HCT116 (cell line): ENCODE measurements at regions not wholly inside any gene's neighbourhood (a gene's known extent, or its start where the extent isn't known, plus 50 kb on each side); places are given as distances from the start of the nearest gene placed in this dataset.

ENCODE experiments used
- ATAC-seq: fragments of 200-7000 bp; cut with Tn5 transposase; 2 replicates; pipeline ENCODE4 v1.9.1; 2020; ENCODE audit warnings: mild to moderate bottlenecking, moderate library complexity
- BruUV-seq: library from RNA; stranded (reverse); fragments of 400-500 nt; replicated peaks from 2 replicates; lab custom pipeline; 2021; lab: Mats Ljungman, UMichigan
- CTCF ChIA-PET: fragments of 300-600 bp; sonication (Branson Sonifier 250); formaldehyde crosslinking; loops from one replicate; lab custom pipeline; 2021; ENCODE audit warnings: antibody characterized with exemption; lab: Charles Lee
- POLR2A ChIA-PET: fragments of 300-600, 350-600 bp; sonication (Branson Sonifier 250); formaldehyde crosslinking; loops from one replicate; lab custom pipeline; 2021; ENCODE audit warnings: antibody characterized with exemption; lab: Charles Lee
- RAD21 ChIA-PET, 2 experiments: fragments of 300-600 bp; sonication (Branson Sonifier 250); formaldehyde crosslinking; loops; one replicate each; lab custom pipeline; 2023; ENCODE audit warnings: low total read pairs in 2 of 2; ENCODE audit not compliant: uncharacterized antibody in 2 of 2, unreplicated experiment in 2 of 2, low non-redundant PET in 1 of 2; lab: Charles Lee
- DNase-seq: peaks from one replicate; pipeline ENCODE4 v3.0.0-alpha.2; 2010; ENCODE audit warnings: low read depth, low spot score
- H2AFZ ChIP-seq: fragments of 200-600 bp; shearing (Covaris generic), sonication (generic); 2 replicates; pipeline ENCODE4 v1.6.1; 2017; ENCODE audit warnings: low read depth, mixed run types, mixed read lengths, antibody characterized with exemption, low read length; ENCODE audit not compliant: poor library complexity, severe bottlenecking
- H3K27ac ChIP-seq: 2 replicates; pipeline ENCODE4 v1.5.1; 2012; ENCODE audit warnings: low read depth, low read length
- H3K27me3 ChIP-seq: fragments of 200-600 bp; sonication (generic); 2 replicates; pipeline ENCODE4 v1.6.1; 2016; ENCODE audit warnings: mixed run types, low read length, mixed read lengths; ENCODE audit not compliant: insufficient read depth
- H3K36me3 ChIP-seq, 2 experiments: fragments of 200-500 bp in 1 of 2; fragments of 200-600 bp in 1 of 2; sonication (Bioruptor generic) in 1 of 2; sonication (generic) in 1 of 2; 2 replicates each; pipeline versions ENCODE4 v1.5.1 to v1.6.1; 2014 to 2016; ENCODE audit warnings: low read length in 2 of 2, inconsistent platforms in 1 of 2, mixed read lengths in 1 of 2, mixed run types in 1 of 2; ENCODE audit not compliant: insufficient read depth in 2 of 2, control insufficient read depth in 1 of 2
- H3K4me1 ChIP-seq, 2 experiments: fragments of 200-600 bp in 1 of 2; sonication (generic) in 1 of 2; 2 replicates each; pipeline versions ENCODE4 v1.5.1 to v1.6.1; 2012 to 2017; ENCODE audit warnings: low read length in 2 of 2, inconsistent platforms in 1 of 2, mild to moderate bottlenecking in 1 of 2, mixed read lengths in 1 of 2, mixed run types in 1 of 2, moderate library complexity in 1 of 2; ENCODE audit not compliant: insufficient read depth in 2 of 2, control insufficient read depth in 1 of 2
- H3K4me2 ChIP-seq: fragments of 200-600 bp; sonication (generic); 2 replicates; pipeline ENCODE4 v1.6.1; 2017; ENCODE audit warnings: mixed run types, low read length, mixed read lengths
- H3K4me3 ChIP-seq, 2 experiments: fragments of 200-600 bp in 1 of 2; sonication (generic) in 1 of 2; replicated peaks in 1 of 2; 2 replicates each; pipeline ENCODE4 v1.5.1; 2011 to 2016; ENCODE audit warnings: low read length in 2 of 2, control low read depth in 1 of 2, low read depth in 1 of 2, mild to moderate bottlenecking in 1 of 2, mixed read lengths in 1 of 2, mixed run types in 1 of 2
- H3K79me2 ChIP-seq: fragments of 200-600 bp; sonication (generic); 2 replicates; pipeline ENCODE4 v1.6.1; 2017; ENCODE audit warnings: mild to moderate bottlenecking, mixed run types, low read length, moderate library complexity, mixed read lengths; ENCODE audit not compliant: insufficient read depth
- H3K9ac ChIP-seq: fragments of 200-600 bp; sonication (generic); 2 replicates; pipeline ENCODE4 v1.6.1; 2016; ENCODE audit warnings: low read length, mixed read lengths
- H3K9me2 ChIP-seq: fragments of 200-600 bp; sonication (generic), shearing (Covaris generic); 2 replicates; pipeline ENCODE4 v1.6.1; 2017; ENCODE audit warnings: mixed run types, mild to moderate bottlenecking, moderate library complexity; ENCODE audit not compliant: insufficient read depth
- H3K9me3 ChIP-seq, 2 experiments: fragments of 200-500 bp in 1 of 2; fragments of 200-600 bp in 1 of 2; sonication (Bioruptor generic) in 1 of 2; sonication (generic) in 1 of 2; 2 replicates each; pipeline ENCODE4 v1.6.1; 2014 to 2017; ENCODE audit warnings: low read length in 2 of 2, mixed read lengths in 2 of 2, inconsistent platforms in 1 of 2, low read depth in 1 of 2, mild to moderate bottlenecking in 1 of 2, mixed run types in 1 of 2, moderate library complexity in 1 of 2; ENCODE audit not compliant: control insufficient read depth in 1 of 2, insufficient read depth in 1 of 2
- H4K20me1 ChIP-seq: fragments of 200-600 bp; sonication (generic), shearing (Covaris generic); 2 replicates; pipeline ENCODE4 v1.6.1; 2017; ENCODE audit warnings: mixed run types, mild to moderate bottlenecking, moderate library complexity; ENCODE audit not compliant: insufficient read depth
- CBX3 ChIP-seq: IDR thresholded peaks from 2 replicates; pipeline ENCODE4 v1.6.1; 2012; ENCODE audit warnings: low read depth
- CEBPB ChIP-seq: IDR thresholded peaks from 2 replicates; pipeline ENCODE4 v1.6.1; 2012; ENCODE audit warnings: low read depth
- EGR1 ChIP-seq: IDR thresholded peaks from 2 replicates; pipeline ENCODE4 v1.6.1; 2012; ENCODE audit warnings: low read depth
- ELF1 ChIP-seq: IDR thresholded peaks from 2 replicates; pipeline ENCODE4 v1.6.1; 2012; ENCODE audit warnings: low read depth, borderline replicate concordance
- FOSL1 ChIP-seq: IDR thresholded peaks from 2 replicates; pipeline ENCODE4 v1.6.1; 2012; ENCODE audit warnings: low read depth
- JUND ChIP-seq: IDR thresholded peaks from 2 replicates; pipeline ENCODE4 v1.6.1; 2012
- POLR2AphosphoS5 ChIP-seq: IDR thresholded peaks from 2 replicates; pipeline ENCODE4 v1.6.1; 2011; ENCODE audit warnings: mild to moderate bottlenecking, low read depth, low read length, moderate library complexity
- RAD21 ChIP-seq: IDR thresholded peaks from 2 replicates; pipeline ENCODE4 v1.6.1; 2012; ENCODE audit warnings: low read depth, mild to moderate bottlenecking
- SIN3A ChIP-seq: IDR thresholded peaks from 2 replicates; pipeline ENCODE4 v1.6.1; 2012; ENCODE audit warnings: low read depth
- SP1 ChIP-seq: IDR thresholded peaks from 2 replicates; pipeline ENCODE4 v1.6.1; 2012; ENCODE audit warnings: low read depth
- SRF ChIP-seq: IDR thresholded peaks from 2 replicates; pipeline ENCODE4 v1.6.1; 2012; ENCODE audit warnings: low read depth
- ZFX ChIP-seq: fragments of 450-650 bp; IDR thresholded peaks from 2 replicates; pipeline ENCODE4 v1.6.1; 2017
- ZNF274 ChIP-seq: fragments of 200-500 bp; sonication (Bioruptor generic); IDR thresholded peaks from 2 replicates; pipeline ENCODE4 v1.6.1; 2014; ENCODE audit warnings: mild to moderate bottlenecking, low read depth, low read length, inconsistent platforms
- intact Hi-C: fragments of 100-400 bp; cut with micrococcal nuclease; formaldehyde crosslinking; loops from 2 replicates; pipeline ENCODE4 v1.10.0; 2022
- TF ChIP-seq, protein P1 (sequence below): IDR thresholded peaks from 2 replicates; pipeline ENCODE4 v1.6.1; 2012
- TF ChIP-seq, protein P2 (sequence below): IDR thresholded peaks from 2 replicates; pipeline ENCODE4 v1.6.1; 2012; ENCODE audit warnings: low read depth
- TF ChIP-seq, protein P3 (sequence below), 3 experiments: fragments of 200-600 bp in 1 of 3; sonication (generic) in 1 of 3; IDR thresholded peaks in 2 of 3; conservative IDR thresholded peaks in 1 of 3; 2 replicates each; pipeline ENCODE4 v1.5.1; 2012 to 2017; ENCODE audit warnings: low read depth in 2 of 3, low read length in 2 of 3, antibody characterized with exemption in 1 of 3, borderline replicate concordance in 1 of 3, control low read depth in 1 of 3, mild to moderate bottlenecking in 1 of 3, mixed read lengths in 1 of 3, mixed run types in 1 of 3, moderate library complexity in 1 of 3; ENCODE audit not compliant: insufficient read depth in 1 of 3
- TF ChIP-seq, protein P4 (sequence below): IDR thresholded peaks from 2 replicates; pipeline ENCODE4 v1.6.1; 2011; ENCODE audit warnings: mild to moderate bottlenecking, low read length, moderate library complexity; ENCODE audit not compliant: insufficient replicate concordance; ENCODE audit errors: extremely low read depth

DNA sequence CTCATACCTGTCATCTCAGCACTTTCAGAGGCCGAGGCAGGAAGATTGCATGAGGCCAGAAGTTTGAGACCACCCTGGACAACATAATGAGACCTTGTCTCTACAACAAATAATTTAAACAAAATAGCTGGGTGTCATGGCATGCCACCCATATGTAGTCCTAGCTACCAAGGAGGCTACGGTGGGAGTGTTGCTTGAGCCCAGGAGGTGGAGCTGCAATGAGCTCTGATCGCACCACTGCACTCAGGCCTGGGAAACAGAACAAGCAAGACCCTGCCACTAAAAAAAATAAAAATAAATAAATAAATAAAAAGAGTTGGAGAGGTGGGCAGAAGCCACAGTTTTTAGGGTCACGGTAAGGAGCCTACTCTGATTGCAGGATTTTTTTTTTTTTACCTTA lies 136.0 kb downstream of the TANC2 start (continued):
- no peak for TF ChIP-seq FOSL1
- TF ChIP-seq SRF = no peak
- no peak for TF ChIP-seq ZNF274
- TF ChIP-seq JUND = no peak
- no peak for TF ChIP-seq SP1
- TF ChIP-seq POLR2AphosphoS5 = no peak
- TF ChIP-seq, protein P1, sequence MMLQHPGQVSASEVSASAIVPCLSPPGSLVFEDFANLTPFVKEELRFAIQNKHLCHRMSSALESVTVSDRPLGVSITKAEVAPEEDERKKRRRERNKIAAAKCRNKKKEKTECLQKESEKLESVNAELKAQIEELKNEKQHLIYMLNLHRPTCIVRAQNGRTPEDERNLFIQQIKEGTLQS = no peak
- no peak for TF ChIP-seq ELF1

DNA sequence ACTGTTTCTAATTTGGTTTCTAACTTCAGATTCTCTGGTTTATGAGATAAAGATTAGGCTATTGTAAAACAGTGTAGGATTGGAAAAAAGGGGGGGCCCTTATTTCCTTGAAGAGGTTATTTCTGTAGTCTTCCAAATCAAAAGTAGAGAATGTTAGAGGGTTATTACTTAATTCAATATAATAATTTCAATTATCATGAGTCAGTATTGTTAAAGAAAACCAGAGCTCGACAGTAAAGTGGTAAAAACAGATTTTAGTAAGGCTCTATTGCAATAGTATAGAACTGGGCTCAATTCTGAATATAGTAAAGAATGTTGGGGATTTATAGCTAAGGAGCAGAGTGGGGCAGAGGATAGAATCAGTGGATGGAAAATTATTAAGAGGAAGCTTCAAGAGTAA lies 140.0 kb downstream of the TANC2 start:
- CTCF ChIA-PET = interaction anchor here (0.6 to 2.0 kb wide), 3 partner anchors 11 to 26 kb away, joined by 4 to 6 read pairs (median 6); no protein-coding TSS in a partner anchor
- TF ChIP-seq CBX3 (no peak), SIN3A (no peak), ZFX (no peak), EGR1 (no peak), CEBPB (no peak), RAD21 (no peak; the same call in 1 of the 2 replicates)
- TF ChIP-seq, protein P2, sequence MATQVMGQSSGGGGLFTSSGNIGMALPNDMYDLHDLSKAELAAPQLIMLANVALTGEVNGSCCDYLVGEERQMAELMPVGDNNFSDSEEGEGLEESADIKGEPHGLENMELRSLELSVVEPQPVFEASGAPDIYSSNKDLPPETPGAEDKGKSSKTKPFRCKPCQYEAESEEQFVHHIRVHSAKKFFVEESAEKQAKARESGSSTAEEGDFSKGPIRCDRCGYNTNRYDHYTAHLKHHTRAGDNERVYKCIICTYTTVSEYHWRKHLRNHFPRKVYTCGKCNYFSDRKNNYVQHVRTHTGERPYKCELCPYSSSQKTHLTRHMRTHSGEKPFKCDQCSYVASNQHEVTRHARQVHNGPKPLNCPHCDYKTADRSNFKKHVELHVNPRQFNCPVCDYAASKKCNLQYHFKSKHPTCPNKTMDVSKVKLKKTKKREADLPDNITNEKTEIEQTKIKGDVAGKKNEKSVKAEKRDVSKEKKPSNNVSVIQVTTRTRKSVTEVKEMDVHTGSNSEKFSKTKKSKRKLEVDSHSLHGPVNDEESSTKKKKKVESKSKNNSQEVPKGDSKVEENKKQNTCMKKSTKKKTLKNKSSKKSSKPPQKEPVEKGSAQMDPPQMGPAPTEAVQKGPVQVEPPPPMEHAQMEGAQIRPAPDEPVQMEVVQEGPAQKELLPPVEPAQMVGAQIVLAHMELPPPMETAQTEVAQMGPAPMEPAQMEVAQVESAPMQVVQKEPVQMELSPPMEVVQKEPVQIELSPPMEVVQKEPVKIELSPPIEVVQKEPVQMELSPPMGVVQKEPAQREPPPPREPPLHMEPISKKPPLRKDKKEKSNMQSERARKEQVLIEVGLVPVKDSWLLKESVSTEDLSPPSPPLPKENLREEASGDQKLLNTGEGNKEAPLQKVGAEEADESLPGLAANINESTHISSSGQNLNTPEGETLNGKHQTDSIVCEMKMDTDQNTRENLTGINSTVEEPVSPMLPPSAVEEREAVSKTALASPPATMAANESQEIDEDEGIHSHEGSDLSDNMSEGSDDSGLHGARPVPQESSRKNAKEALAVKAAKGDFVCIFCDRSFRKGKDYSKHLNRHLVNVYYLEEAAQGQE = no peak
- TF ChIP-seq, protein P3, sequence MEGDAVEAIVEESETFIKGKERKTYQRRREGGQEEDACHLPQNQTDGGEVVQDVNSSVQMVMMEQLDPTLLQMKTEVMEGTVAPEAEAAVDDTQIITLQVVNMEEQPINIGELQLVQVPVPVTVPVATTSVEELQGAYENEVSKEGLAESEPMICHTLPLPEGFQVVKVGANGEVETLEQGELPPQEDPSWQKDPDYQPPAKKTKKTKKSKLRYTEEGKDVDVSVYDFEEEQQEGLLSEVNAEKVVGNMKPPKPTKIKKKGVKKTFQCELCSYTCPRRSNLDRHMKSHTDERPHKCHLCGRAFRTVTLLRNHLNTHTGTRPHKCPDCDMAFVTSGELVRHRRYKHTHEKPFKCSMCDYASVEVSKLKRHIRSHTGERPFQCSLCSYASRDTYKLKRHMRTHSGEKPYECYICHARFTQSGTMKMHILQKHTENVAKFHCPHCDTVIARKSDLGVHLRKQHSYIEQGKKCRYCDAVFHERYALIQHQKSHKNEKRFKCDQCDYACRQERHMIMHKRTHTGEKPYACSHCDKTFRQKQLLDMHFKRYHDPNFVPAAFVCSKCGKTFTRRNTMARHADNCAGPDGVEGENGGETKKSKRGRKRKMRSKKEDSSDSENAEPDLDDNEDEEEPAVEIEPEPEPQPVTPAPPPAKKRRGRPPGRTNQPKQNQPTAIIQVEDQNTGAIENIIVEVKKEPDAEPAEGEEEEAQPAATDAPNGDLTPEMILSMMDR (IDR thresholded peaks at IDR 0.05 in 2 of 3, conservative IDR thresholded peaks at IDR 0.05 in 1 of 3; ENCODE audit: borderline replicate concordance in 1 of 3, insufficient read depth in 1 of 3, low read depth in 2 of 3, low read length in 2 of 3) = no peak
- TF ChIP-seq, protein P4, sequence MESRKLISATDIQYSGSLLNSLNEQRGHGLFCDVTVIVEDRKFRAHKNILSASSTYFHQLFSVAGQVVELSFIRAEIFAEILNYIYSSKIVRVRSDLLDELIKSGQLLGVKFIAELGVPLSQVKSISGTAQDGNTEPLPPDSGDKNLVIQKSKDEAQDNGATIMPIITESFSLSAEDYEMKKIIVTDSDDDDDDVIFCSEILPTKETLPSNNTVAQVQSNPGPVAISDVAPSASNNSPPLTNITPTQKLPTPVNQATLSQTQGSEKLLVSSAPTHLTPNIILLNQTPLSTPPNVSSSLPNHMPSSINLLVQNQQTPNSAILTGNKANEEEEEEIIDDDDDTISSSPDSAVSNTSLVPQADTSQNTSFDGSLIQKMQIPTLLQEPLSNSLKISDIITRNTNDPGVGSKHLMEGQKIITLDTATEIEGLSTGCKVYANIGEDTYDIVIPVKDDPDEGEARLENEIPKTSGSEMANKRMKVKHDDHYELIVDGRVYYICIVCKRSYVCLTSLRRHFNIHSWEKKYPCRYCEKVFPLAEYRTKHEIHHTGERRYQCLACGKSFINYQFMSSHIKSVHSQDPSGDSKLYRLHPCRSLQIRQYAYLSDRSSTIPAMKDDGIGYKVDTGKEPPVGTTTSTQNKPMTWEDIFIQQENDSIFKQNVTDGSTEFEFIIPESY = no peak

More for the DNA sequence above, 140.0 kb downstream of the TANC2 start:
- no peak overlapping the region for H2AFZ ChIP-seq
- POLR2A ChIA-PET = interaction anchor here (0.6 kb wide), 1 partner anchor 35 kb away, joined by 3 read pairs; no protein-coding TSS in a partner anchor
- intact Hi-C loops = no loop called here
- no peaks in the 10 kb centered on the region for H4K20me1 ChIP-seq
- H3K27me3 ChIP-seq = no peaks in the 10 kb centered on the region
- no TSS peak for BruUV-seq
- H3K4me3 ChIP-seq = no peak overlapping the region
- H3K9ac ChIP-seq = no peak overlapping the region
- H3K4me2 ChIP-seq = no peak overlapping the region
- RAD21 ChIA-PET = no interaction called here
- DNase-seq = no peak
- no peaks in the 10 kb centered on the region for H3K9me2 ChIP-seq
- H3K79me2 ChIP-seq = no peaks in the 10 kb centered on the region
- H3K4me1 ChIP-seq = no peaks in the 10 kb centered on the region
- no peak for ATAC-seq
- H3K9me3 ChIP-seq = no peaks in the 10 kb centered on the region
- no peaks in the 10 kb centered on the region for H3K36me3 ChIP-seq
- no peak overlapping the region for H3K27ac ChIP-seq
